Nephron progenitor cell (in vitro differentiated cells): ENCODE measurements at regions not wholly inside any gene's neighbourhood (a gene's known extent, or its start where the extent isn't known, plus 50 kb on each side); places are given as distances from the start of the nearest gene placed in this dataset.

ENCODE experiments used
- DNase-seq: peaks from one replicate; pipeline ENCODE4 v3.0.0; 2021
- H3K27ac Mint-ChIP-seq: 2 replicates; pipeline ENCODE4 v1.8.0; 2021; ENCODE audit warnings: mild to moderate bottlenecking, moderate library complexity, mixed read lengths
- H3K27me3 Mint-ChIP-seq: 2 replicates; pipeline ENCODE4 v1.8.0; 2021; ENCODE audit warnings: mild to moderate bottlenecking, low read depth, mixed read lengths; ENCODE audit not compliant: poor library complexity
- H3K36me3 Mint-ChIP-seq: 2 replicates; pipeline ENCODE4 v1.8.0; 2021; ENCODE audit warnings: low read depth, mixed read lengths
- H3K4me1 Mint-ChIP-seq: 2 replicates; pipeline ENCODE4 v1.8.0; 2021; ENCODE audit warnings: mixed read lengths
- H3K4me3 Mint-ChIP-seq: 2 replicates; pipeline ENCODE4 v1.8.0; 2021; ENCODE audit warnings: mild to moderate bottlenecking, moderate library complexity, mixed read lengths
- H3K9me3 Mint-ChIP-seq: 2 replicates; pipeline ENCODE4 v1.8.0; 2021; ENCODE audit warnings: mild to moderate bottlenecking, moderate library complexity, mixed read lengths
- CTCF ChIP-seq: fragments of 200-600 bp; sonication (generic); IDR thresholded peaks from 2 replicates; pipeline ENCODE4 v1.5.0; 2021; ENCODE audit warnings: antibody characterized with exemption

GRCh38 chr1:221856228-221857093, 114.6 kb upstream of the DUSP10 start:
- no peak for DNase-seq
- TF ChIP-seq CTCF, result no peak
- Mint-ChIP-seq H3K9me3 (no peaks in the 10 kb centered on the region), H3K36me3 (no peaks in the 10 kb centered on the region), H3K27ac (no peak overlapping the region), H3K4me1 (peaks cover 5% of the 10 kb centered on the region), H3K4me3 (no peak overlapping the region), H3K27me3 (peaks cover 8% of the 10 kb centered on the region)

GRCh38 chr1:221855156-221855555, 113.3 kb upstream of the DUSP10 start:
- TF ChIP-seq CTCF, result no peak
- H3K27ac Mint-ChIP-seq, result no peak overlapping the region
- no peaks in the 10 kb centered on the region for H3K9me3 Mint-ChIP-seq
- H3K36me3 Mint-ChIP-seq, result no peaks in the 10 kb centered on the region
- no peak overlapping the region for H3K4me3 Mint-ChIP-seq
- no peak for DNase-seq
- peaks cover 17% of the 10 kb centered on the region for H3K4me1 Mint-ChIP-seq
- peaks cover 6% of the 10 kb centered on the region for H3K27me3 Mint-ChIP-seq

GRCh38 chr1:221851336-221851735, 109.4 kb upstream of the DUSP10 start:
- Mint-ChIP-seq H3K9me3 (no peaks in the 10 kb centered on the region), H3K4me1 (peaks cover 17% of the 10 kb centered on the region), H3K36me3 (no peaks in the 10 kb centered on the region), H3K27me3 (peaks cover 9% of the 10 kb centered on the region), H3K27ac (no peak overlapping the region), H3K4me3 (no peak overlapping the region)
- no peak for DNase-seq
- TF ChIP-seq CTCF, result no peak

- H3K4me1 Mint-ChIP-seq, result peaks cover 17% of the 10 kb centered on the region
- TF ChIP-seq CTCF, result no peak
- H3K9me3 Mint-ChIP-seq, result no peaks in the 10 kb centered on the region
- no peaks in the 10 kb centered on the region for H3K36me3 Mint-ChIP-seq
- H3K27me3 Mint-ChIP-seq, result peaks cover 6% of the 10 kb centered on the region
- H3K27ac Mint-ChIP-seq, result peak overlapping the region; percentile 25
- DNase-seq, result no peak
- H3K4me3 Mint-ChIP-seq, result no peak overlapping the region
Observed at GRCh38 chr1:221850470-221851187, 108.7 kb upstream of the DUSP10 start.

- Mint-ChIP-seq H3K4me3 (no peak overlapping the region), H3K4me1 (peaks cover 17% of the 10 kb centered on the region), H3K27me3 (peaks cover 6% of the 10 kb centered on the region), H3K27ac (no peak overlapping the region), H3K9me3 (no peaks in the 10 kb centered on the region), H3K36me3 (no peaks in the 10 kb centered on the region)
- DNase-seq, result no peak
- no peak for TF ChIP-seq CTCF
Observed at GRCh38 chr1:221849897-221850296, 108.0 kb upstream of the DUSP10 start.
